Adrenal gland (tissue), 5 donors: ENCODE measurements at regions not wholly inside any gene's neighbourhood (a gene's known extent, or its start where the extent isn't known, plus 50 kb on each side); places are given as distances from the start of the nearest gene placed in this dataset.

Source experiments
- POLR2A ChIP-seq, 2 donors: fragments of 450-650 bp; IDR thresholded peaks; one replicate each; pipeline ENCODE4 v1.6.1; 2017; ENCODE audit warnings: antibody characterized with exemption in 2 of 2, mild to moderate bottlenecking in 2 of 2, moderate library complexity in 1 of 2
- TF ChIP-seq, protein P1 (sequence below), 6 experiments: fragments of 450-650 bp in 4 of 6; fragments of 200-600 bp in 2 of 6; sonication (generic) in 1 of 6; IDR thresholded peaks; 1 replicate in 5 of 6; 2 replicates in 1 of 6; pipeline versions ENCODE4 v1.5.1 to v1.8.0; 2016 to 2021; ENCODE audit warnings: antibody characterized with exemption in 6 of 6, mild to moderate bottlenecking in 2 of 6, moderate library complexity in 1 of 6
- donor health status: DM: no; HTN: no; CAD: no.

DNA sequence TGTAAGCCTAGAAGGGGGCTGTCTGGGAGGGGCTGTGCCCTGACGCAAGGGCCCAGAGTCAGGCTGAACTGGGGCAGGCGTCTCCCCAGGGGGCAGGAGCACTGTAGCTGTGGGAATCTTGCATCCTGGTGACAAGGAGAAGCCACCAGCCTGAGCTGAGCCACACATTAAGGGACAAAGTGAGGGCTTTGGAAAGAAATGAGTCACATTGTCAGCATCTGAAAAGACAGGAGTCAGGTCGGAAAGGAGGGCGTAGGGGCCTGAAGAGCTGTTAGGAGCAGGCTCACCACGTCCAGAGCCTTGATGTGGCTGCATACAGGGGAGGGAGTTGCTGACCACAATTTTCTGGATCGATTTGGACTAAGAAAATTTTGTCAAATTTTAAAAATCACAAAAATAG lies 298.6 kb downstream of the CYP26B1 start:
- TF ChIP-seq, protein P1, sequence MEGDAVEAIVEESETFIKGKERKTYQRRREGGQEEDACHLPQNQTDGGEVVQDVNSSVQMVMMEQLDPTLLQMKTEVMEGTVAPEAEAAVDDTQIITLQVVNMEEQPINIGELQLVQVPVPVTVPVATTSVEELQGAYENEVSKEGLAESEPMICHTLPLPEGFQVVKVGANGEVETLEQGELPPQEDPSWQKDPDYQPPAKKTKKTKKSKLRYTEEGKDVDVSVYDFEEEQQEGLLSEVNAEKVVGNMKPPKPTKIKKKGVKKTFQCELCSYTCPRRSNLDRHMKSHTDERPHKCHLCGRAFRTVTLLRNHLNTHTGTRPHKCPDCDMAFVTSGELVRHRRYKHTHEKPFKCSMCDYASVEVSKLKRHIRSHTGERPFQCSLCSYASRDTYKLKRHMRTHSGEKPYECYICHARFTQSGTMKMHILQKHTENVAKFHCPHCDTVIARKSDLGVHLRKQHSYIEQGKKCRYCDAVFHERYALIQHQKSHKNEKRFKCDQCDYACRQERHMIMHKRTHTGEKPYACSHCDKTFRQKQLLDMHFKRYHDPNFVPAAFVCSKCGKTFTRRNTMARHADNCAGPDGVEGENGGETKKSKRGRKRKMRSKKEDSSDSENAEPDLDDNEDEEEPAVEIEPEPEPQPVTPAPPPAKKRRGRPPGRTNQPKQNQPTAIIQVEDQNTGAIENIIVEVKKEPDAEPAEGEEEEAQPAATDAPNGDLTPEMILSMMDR (IDR thresholded peaks at IDR 0.05): no peak
- no peak for TF ChIP-seq POLR2A (IDR thresholded peaks at IDR 0.05)
